OCI-LY1 (cell line): ENCODE measurements at regions not wholly inside any gene's neighbourhood (a gene's known extent, or its start where the extent isn't known, plus 50 kb on each side); places are given as distances from the start of the nearest gene placed in this dataset.

Experiments used
- EZH2 ChIP-seq: fragments of 200-600 bp; sonication (generic), shearing (Covaris generic); IDR thresholded peaks from 2 replicates; pipeline ENCODE4 v1.8.0; 2017; ENCODE audit warnings: borderline replicate concordance, mixed run types, mild to moderate bottlenecking, antibody characterized with exemption, low read length, moderate library complexity, mixed read lengths
- TF ChIP-seq, protein P1 (sequence below): fragments of 200-600 bp; sonication (generic), shearing (Covaris generic); IDR thresholded peaks from 2 replicates; pipeline ENCODE4 v1.5.1; 2017; ENCODE audit warnings: mild to moderate bottlenecking, antibody characterized with exemption, low read length, moderate library complexity, mixed read lengths

DNA sequence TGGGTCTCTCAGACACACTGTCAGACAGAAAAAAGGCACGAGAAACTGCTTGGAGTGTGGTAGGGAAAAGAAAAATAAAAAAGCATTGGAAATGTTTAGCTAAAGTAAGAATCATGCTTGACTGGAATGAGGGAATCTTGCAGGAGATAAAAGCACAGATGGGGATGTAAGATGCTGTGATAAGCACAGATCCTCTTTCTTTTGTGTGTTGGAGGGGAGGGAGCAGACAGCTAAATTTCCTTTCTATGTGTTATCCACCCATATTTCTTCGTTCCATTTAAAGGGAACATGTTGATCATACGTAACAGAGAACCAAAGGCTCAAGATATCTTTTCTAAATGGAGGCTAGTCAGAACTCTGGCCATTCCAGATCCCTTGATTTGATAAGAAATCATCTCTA is 614.0 kb upstream of the LCORL start:
- TF ChIP-seq, protein P1, sequence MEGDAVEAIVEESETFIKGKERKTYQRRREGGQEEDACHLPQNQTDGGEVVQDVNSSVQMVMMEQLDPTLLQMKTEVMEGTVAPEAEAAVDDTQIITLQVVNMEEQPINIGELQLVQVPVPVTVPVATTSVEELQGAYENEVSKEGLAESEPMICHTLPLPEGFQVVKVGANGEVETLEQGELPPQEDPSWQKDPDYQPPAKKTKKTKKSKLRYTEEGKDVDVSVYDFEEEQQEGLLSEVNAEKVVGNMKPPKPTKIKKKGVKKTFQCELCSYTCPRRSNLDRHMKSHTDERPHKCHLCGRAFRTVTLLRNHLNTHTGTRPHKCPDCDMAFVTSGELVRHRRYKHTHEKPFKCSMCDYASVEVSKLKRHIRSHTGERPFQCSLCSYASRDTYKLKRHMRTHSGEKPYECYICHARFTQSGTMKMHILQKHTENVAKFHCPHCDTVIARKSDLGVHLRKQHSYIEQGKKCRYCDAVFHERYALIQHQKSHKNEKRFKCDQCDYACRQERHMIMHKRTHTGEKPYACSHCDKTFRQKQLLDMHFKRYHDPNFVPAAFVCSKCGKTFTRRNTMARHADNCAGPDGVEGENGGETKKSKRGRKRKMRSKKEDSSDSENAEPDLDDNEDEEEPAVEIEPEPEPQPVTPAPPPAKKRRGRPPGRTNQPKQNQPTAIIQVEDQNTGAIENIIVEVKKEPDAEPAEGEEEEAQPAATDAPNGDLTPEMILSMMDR: no peak
- no peak for TF ChIP-seq EZH2
